SK-N-SH (cell line): ENCODE measurements at regions not wholly inside any gene's neighbourhood (a gene's known extent, or its start where the extent isn't known, plus 50 kb on each side); places are given as distances from the start of the nearest gene placed in this dataset.

Experiments used
- CTCF ChIA-PET: fragments of 300-600, 350-600 bp; formaldehyde crosslinking; extraction: SDS; loops from one replicate; lab custom pipeline; 2021; lab: Yijun Ruan, JAX
- POLR2A ChIA-PET: fragments of 350-600 bp; sonication (Branson Sonifier 250); formaldehyde crosslinking; extraction: SDS; loops from one replicate; lab custom pipeline; 2020; ENCODE audit warnings: antibody characterized with exemption, inconsistent platforms; lab: Yijun Ruan, JAX
- DNase-seq: peaks from one replicate; pipeline ENCODE4 v3.0.0; 2012
- H2AFZ ChIP-seq: fragments of 200-600 bp; sonication (generic); 2 replicates; pipeline ENCODE4 v1.8.1; 2016; ENCODE audit warnings: antibody characterized with exemption, mild to moderate bottlenecking, low read depth
- H3F3A ChIP-seq: fragments of 200-600 bp; sonication (generic); replicated peaks from 2 replicates; pipeline ENCODE3; 2016; ENCODE audit warnings: antibody characterized with exemption, mild to moderate bottlenecking; ENCODE audit not compliant: insufficient read depth
- H3K27ac ChIP-seq, 2 experiments: fragments of 200-500 bp in 1 of 2; fragments of 200-600 bp in 1 of 2; sonication (Bioruptor generic) in 1 of 2; sonication (generic), shearing (Covaris generic) in 1 of 2; 2 replicates each; pipeline versions ENCODE4 v1.5.1 to v1.6.1; 2014 to 2016; ENCODE audit warnings: low read depth in 2 of 2, inconsistent platforms in 1 of 2, low read length in 1 of 2, mild to moderate bottlenecking in 1 of 2, mixed read lengths in 1 of 2
- H3K27me3 ChIP-seq: fragments of 200-600 bp; sonication (generic), shearing (Covaris generic); 2 replicates; pipeline ENCODE4 v1.6.1; 2016; ENCODE audit warnings: mixed run types; ENCODE audit not compliant: insufficient read depth
- H3K36me3 ChIP-seq, 2 experiments: fragments of 200-500 bp in 1 of 2; fragments of 200-600 bp in 1 of 2; sonication (Bioruptor generic) in 1 of 2; sonication (generic) in 1 of 2; replicated peaks in 1 of 2; 2 replicates each; pipeline versions ENCODE3 to v1.5.1; 2014 to 2016; ENCODE audit warnings: low read length in 1 of 2, mild to moderate bottlenecking in 1 of 2; ENCODE audit not compliant: insufficient read depth in 2 of 2, control insufficient read depth in 1 of 2
- H3K4me1 ChIP-seq, 2 experiments: fragments of 200-500 bp in 1 of 2; fragments of 200-600 bp in 1 of 2; sonication (Bioruptor generic) in 1 of 2; sonication (generic), shearing (Covaris generic) in 1 of 2; 2 replicates each; pipeline versions ENCODE4 v1.5.1 to v1.6.1; 2014 to 2016; ENCODE audit warnings: low read depth in 1 of 2, low read length in 1 of 2, mixed run types in 1 of 2; ENCODE audit not compliant: insufficient read depth in 2 of 2, control insufficient read depth in 1 of 2
- H3K4me2 ChIP-seq: fragments of 200-600 bp; sonication (generic), shearing (Covaris generic); 2 replicates; pipeline ENCODE4 v1.6.1; 2017; ENCODE audit warnings: mixed run types
- H3K4me3 ChIP-seq, 2 experiments: fragments of 200-500 bp in 1 of 2; fragments of 200-600 bp in 1 of 2; sonication (Bioruptor generic) in 1 of 2; sonication (generic), shearing (Covaris generic) in 1 of 2; 2 replicates each; pipeline versions ENCODE4 v1.5.1 to v1.8.1; 2014 to 2016; ENCODE audit warnings: low read depth in 2 of 2, inconsistent platforms in 1 of 2, low read length in 1 of 2, mild to moderate bottlenecking in 1 of 2, mixed read lengths in 1 of 2, moderate library complexity in 1 of 2
- H3K79me2 ChIP-seq: fragments of 200-600 bp; sonication (generic); 2 replicates; pipeline ENCODE4 v1.8.1; 2017; ENCODE audit warnings: mild to moderate bottlenecking; ENCODE audit not compliant: insufficient read depth
- H3K9ac ChIP-seq: fragments of 200-600 bp; sonication (generic); 2 replicates; pipeline ENCODE4 v1.6.1; 2017; ENCODE audit warnings: mixed run types
- H3K9me2 ChIP-seq: fragments of 200-600 bp; sonication (generic); 2 replicates; pipeline ENCODE4 v1.6.1; 2017; ENCODE audit warnings: mixed run types
- H3K9me3 ChIP-seq: fragments of 200-600 bp; sonication (generic); 2 replicates; pipeline ENCODE4 v1.6.1; 2017; ENCODE audit warnings: mixed run types, mild to moderate bottlenecking, moderate library complexity
- H4K20me1 ChIP-seq: fragments of 200-600 bp; sonication (generic); 2 replicates; pipeline ENCODE4 v1.6.1; 2017; ENCODE audit warnings: mild to moderate bottlenecking, mixed run types; ENCODE audit not compliant: insufficient read depth
- CTCF ChIP-seq: fragments of 200-600 bp; sonication (generic); IDR thresholded peaks from 2 replicates; pipeline ENCODE4 v1.6.1; 2017; ENCODE audit warnings: antibody characterized with exemption, mild to moderate bottlenecking, moderate library complexity
- FOSL2 ChIP-seq: IDR thresholded peaks from 2 replicates; pipeline ENCODE4 v1.4.0; 2012; ENCODE audit warnings: low read depth, mild to moderate bottlenecking, moderate library complexity, borderline replicate concordance
- JUND ChIP-seq: IDR thresholded peaks from 2 replicates; pipeline ENCODE4 v1.4.0; 2012
- MAX ChIP-seq: IDR thresholded peaks from 2 replicates; pipeline ENCODE4 v1.4.0; 2012; ENCODE audit warnings: low read depth
- NFIC ChIP-seq: IDR thresholded peaks from 2 replicates; pipeline ENCODE4 v1.4.0; 2012; ENCODE audit warnings: borderline replicate concordance
- PBX3 ChIP-seq: IDR thresholded peaks from 2 replicates; pipeline ENCODE4; 2012
- REST ChIP-seq: IDR thresholded peaks from 2 replicates; pipeline ENCODE4 v1.6.1; 2012; ENCODE audit warnings: mild to moderate bottlenecking, low read depth, low read length, moderate library complexity
- SIN3A ChIP-seq: IDR thresholded peaks from 2 replicates; pipeline ENCODE4 v1.6.1; 2012; ENCODE audit warnings: low read depth, mild to moderate bottlenecking, low read length, moderate library complexity, borderline replicate concordance
- TCF12 ChIP-seq: IDR thresholded peaks from 2 replicates; pipeline ENCODE4 v1.4.0; 2012
- USF2 ChIP-seq: fragments of 150-350 bp; IDR thresholded peaks from 2 replicates; pipeline ENCODE4 v1.6.1; 2017; ENCODE audit warnings: antibody characterized with exemption, low read length, low read depth, borderline replicate concordance
- WGBS: methylation state at CpG from one replicate; pipeline ENCODE4 v1.1.6; 2017; ENCODE audit warnings: low lambda C conversion rate; 5-methylcytosine and 5-hydroxymethylcytosine counted together

GRCh38 chr5:91645347-91645746, 262.2 kb upstream of the ARRDC3 start:
- ChIA-PET POLR2A (no interaction called here), CTCF (no interaction called here)
- H3K9me3 ChIP-seq: no peaks in the 10 kb centered on the region
- H3K4me2 ChIP-seq: no peak overlapping the region
- H3K27me3 ChIP-seq: no peaks in the 10 kb centered on the region
- peaks cover 6% of the 10 kb centered on the region for H3F3A ChIP-seq
- H3K9ac ChIP-seq: no peak overlapping the region
- no peak overlapping the region for H2AFZ ChIP-seq
- H3K27ac ChIP-seq: no peak overlapping the region
- TF ChIP-seq CTCF: no peak
- no peak for TF ChIP-seq USF2
- TF ChIP-seq REST: no peak
- TF ChIP-seq MAX: no peak
- no peaks in the 10 kb centered on the region for H3K79me2 ChIP-seq
- H3K9me2 ChIP-seq: no peaks in the 10 kb centered on the region
- H3K4me3 ChIP-seq: no peak overlapping the region
- WGBS: 94% methylated on average over 4 of the region's 4 CpGs
- no peaks in the 10 kb centered on the region for H3K36me3 ChIP-seq
- H3K4me1 ChIP-seq: peaks cover 0 to 6% of the 10 kb centered on the region in 2 experiments; a peak in 2 of 4 replicates
- no peak for DNase-seq
- no peaks in the 10 kb centered on the region for H4K20me1 ChIP-seq

GRCh38 chr5:91643797-91644196, 260.7 kb upstream of the ARRDC3 start:
- ChIA-PET CTCF (interaction anchor here (0.7 to 1.6 kb wide), 2 partner anchors 11 to 440 kb away, joined by 3 read pairs; no protein-coding TSS in a partner anchor), POLR2A (no interaction called here)
- H4K20me1 ChIP-seq: no peaks in the 10 kb centered on the region
- peak overlapping the region; percentile 1; the same call in 1 of the 2 replicates for H3K4me2 ChIP-seq
- no peaks in the 10 kb centered on the region for H3K9me2 ChIP-seq
- H3K36me3 ChIP-seq: no peaks in the 10 kb centered on the region
- peak overlapping the region; percentile 11 to 54; a peak in 3 of 4 replicates for H3K27ac ChIP-seq
- H3K4me3 ChIP-seq: no peak overlapping the region
- WGBS: 63% methylated on average over 2 of the region's 2 CpGs
- H3K9ac ChIP-seq: no peak overlapping the region
- H3K9me3 ChIP-seq: no peaks in the 10 kb centered on the region
- H3K79me2 ChIP-seq: no peaks in the 10 kb centered on the region
- H3K27me3 ChIP-seq: no peaks in the 10 kb centered on the region
- H3F3A ChIP-seq: peaks cover 6% of the 10 kb centered on the region
- H2AFZ ChIP-seq: peak overlapping the region; percentile 36; the same call in 1 of the 2 replicates
- peaks cover 0 to 6% of the 10 kb centered on the region in 2 experiments; a peak in 2 of 4 replicates for H3K4me1 ChIP-seq
- peak; percentile 48; the same call in 1 of the 2 replicates for TF ChIP-seq NFIC
- peak; percentile 68 for TF ChIP-seq PBX3
- TF ChIP-seq FOSL2: peak; percentile 7; the same call in 1 of the 2 replicates
- peak; percentile 26; the same call in 1 of the 2 replicates for TF ChIP-seq JUND
- no peak for TF ChIP-seq SIN3A
- TF ChIP-seq TCF12: peak; percentile 41
- no peak for DNase-seq
